Stomach (tissue), 8 donors: ENCODE measurements at regions not wholly inside any gene's neighbourhood (a gene's known extent, or its start where the extent isn't known, plus 50 kb on each side); places are given as distances from the start of the nearest gene placed in this dataset.

Experiments
- DNase-seq, 2 donors: peaks; one replicate each; pipeline versions ENCODE4 v3.0.0 to v3.0.0-alpha.2; 2013 to 2019
- H3K27ac ChIP-seq, 5 donors: fragments of 200-600 bp in 4 of 5; sonication (generic) in 4 of 5; one replicate each; pipeline ENCODE4 v1.5.1; 2013 to 2019; ENCODE audit warnings: mild to moderate bottlenecking in 1 of 5, moderate library complexity in 1 of 5
- H3K27me3 ChIP-seq, 3 donors: fragments of 200-600 bp; sonication (generic); one replicate each; pipeline ENCODE4 v1.5.1; 2017 to 2019; ENCODE audit warnings: mixed run types in 1 of 3
- H3K36me3 ChIP-seq, 4 donors: fragments of 200-600 bp; sonication (generic); 1 replicate in 3 of 4; 2 replicates in 1 of 4; pipeline ENCODE4 v1.5.1; 2016 to 2019
- H3K4me1 ChIP-seq, 4 donors: fragments of 200-600 bp; sonication (generic); one replicate each; pipeline ENCODE4 v1.5.1; 2016 to 2019
- H3K4me3 ChIP-seq, 4 donors: fragments of 200-600 bp; sonication (generic) in 3 of 4; one replicate each; pipeline ENCODE4 v1.5.1; 2016 to 2019; ENCODE audit warnings: mild to moderate bottlenecking in 1 of 4
- H3K9me3 ChIP-seq, 4 donors: fragments of 200-600 bp; sonication (generic); one replicate each; pipeline ENCODE4 v1.5.1; 2016 to 2019
- EP300 ChIP-seq: sonication (generic); formaldehyde crosslinking; IDR thresholded peaks from one replicate; pipeline ENCODE4 v1.6.1; 2017; ENCODE audit warnings: antibody characterized with exemption
- POLR2A ChIP-seq, 4 donors: fragments of 450-650 bp; IDR thresholded peaks; one replicate each; pipeline ENCODE4 v1.6.1; 2016; ENCODE audit warnings: antibody characterized with exemption in 4 of 4, control low read depth in 2 of 4, mild to moderate bottlenecking in 1 of 4, moderate library complexity in 1 of 4
- POLR2AphosphoS5 ChIP-seq, 3 donors: sonication (generic); formaldehyde crosslinking; IDR thresholded peaks; one replicate each; pipeline ENCODE4 v1.6.1; 2016; ENCODE audit warnings: antibody characterized with exemption in 3 of 3
- WGBS, 5 donors: extraction: QIAGEN DNeasy Blood & Tissue Kit in 3 of 5; methylation state at CpG; one replicate each; pipeline versions ENCODE4 v1.1.5 to v1.1.7; 2013 to 2018; 5-methylcytosine and 5-hydroxymethylcytosine counted together
- intact Hi-C: fragments of 100-400 bp; cut with DNase I; formaldehyde crosslinking; loops from one replicate; pipeline ENCODE4 v1.15.1; 2023; ENCODE audit warnings: low total_unique reads
- TF ChIP-seq, protein P1 (sequence below), 7 experiments: fragments of 450-650 bp in 4 of 7; fragments of 200-600 bp in 3 of 7; sonication (generic) in 3 of 7; IDR thresholded peaks; one replicate each; pipeline ENCODE4 v1.5.1; 2016 to 2019; ENCODE audit warnings: antibody characterized with exemption in 7 of 7, control low read depth in 2 of 7, mild to moderate bottlenecking in 1 of 7
- donor health status: healthy with polysubstance abuse.
- donor health status: Bipolar disorder and iron deficiency.
- donor health status: healthy.

DNA sequence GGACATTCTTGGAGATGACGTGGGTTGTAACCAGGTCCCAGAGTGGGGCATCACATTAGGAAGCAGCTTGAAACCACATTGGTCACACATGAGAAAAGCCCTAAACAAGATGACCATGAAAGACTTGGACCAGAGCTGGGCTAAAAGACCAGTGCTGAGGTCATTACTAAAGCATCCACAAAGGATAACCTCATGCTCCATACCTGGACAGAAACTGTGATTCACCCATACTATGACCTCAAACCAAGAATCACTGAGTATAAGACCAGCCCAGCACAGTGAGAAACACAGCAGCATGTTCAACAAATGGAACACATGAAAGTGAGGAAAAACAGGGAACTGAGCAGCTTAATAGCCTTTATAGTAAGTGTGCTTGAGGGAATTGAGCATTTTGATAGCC lies 635.5 kb upstream of the NETO1 start:
- Histone ChIP-seq H3K27me3 (no peaks in the 10 kb centered on the region), H3K4me3 (no peak overlapping the region), H3K4me1 (no peaks in the 10 kb centered on the region), H3K36me3 (no peaks in the 10 kb centered on the region), H3K27ac (no peak overlapping the region), H3K9me3 (no peaks in the 10 kb centered on the region)
- intact Hi-C loops = no loop called here
- TF ChIP-seq POLR2A (IDR thresholded peaks at IDR 0.05) (no peak), POLR2AphosphoS5 (IDR thresholded peaks at IDR 0.05) (no peak), EP300 (no peak)
- TF ChIP-seq, protein P1, sequence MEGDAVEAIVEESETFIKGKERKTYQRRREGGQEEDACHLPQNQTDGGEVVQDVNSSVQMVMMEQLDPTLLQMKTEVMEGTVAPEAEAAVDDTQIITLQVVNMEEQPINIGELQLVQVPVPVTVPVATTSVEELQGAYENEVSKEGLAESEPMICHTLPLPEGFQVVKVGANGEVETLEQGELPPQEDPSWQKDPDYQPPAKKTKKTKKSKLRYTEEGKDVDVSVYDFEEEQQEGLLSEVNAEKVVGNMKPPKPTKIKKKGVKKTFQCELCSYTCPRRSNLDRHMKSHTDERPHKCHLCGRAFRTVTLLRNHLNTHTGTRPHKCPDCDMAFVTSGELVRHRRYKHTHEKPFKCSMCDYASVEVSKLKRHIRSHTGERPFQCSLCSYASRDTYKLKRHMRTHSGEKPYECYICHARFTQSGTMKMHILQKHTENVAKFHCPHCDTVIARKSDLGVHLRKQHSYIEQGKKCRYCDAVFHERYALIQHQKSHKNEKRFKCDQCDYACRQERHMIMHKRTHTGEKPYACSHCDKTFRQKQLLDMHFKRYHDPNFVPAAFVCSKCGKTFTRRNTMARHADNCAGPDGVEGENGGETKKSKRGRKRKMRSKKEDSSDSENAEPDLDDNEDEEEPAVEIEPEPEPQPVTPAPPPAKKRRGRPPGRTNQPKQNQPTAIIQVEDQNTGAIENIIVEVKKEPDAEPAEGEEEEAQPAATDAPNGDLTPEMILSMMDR (IDR thresholded peaks at IDR 0.05) = no peak
- WGBS, 5 donors = 0% methylated on average over 1 of the region's 1 CpG
- DNase-seq = no peak

DNA sequence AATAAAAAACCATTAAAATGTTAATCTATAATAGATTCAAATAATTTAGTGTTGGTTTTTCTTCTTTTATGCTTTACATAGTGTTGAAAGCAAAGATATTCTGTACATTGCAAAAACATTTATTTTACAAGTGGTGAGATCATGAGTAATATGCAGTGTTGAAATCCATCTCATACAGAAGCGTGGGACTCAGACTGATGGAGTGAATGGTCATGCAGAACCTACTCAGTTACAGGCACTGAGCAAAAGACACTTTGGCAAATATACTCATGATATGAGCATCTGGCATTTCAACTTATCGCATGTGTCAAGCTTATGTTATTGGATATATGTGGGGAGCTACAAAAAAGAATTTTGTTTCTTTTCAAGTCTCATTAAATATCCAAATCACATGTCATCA lies 620.2 kb upstream of the NETO1 start:
- Histone ChIP-seq H3K9me3 (no peaks in the 10 kb centered on the region), H3K36me3 (no peaks in the 10 kb centered on the region), H3K4me1 (no peaks in the 10 kb centered on the region), H3K27me3 (no peaks in the 10 kb centered on the region), H3K27ac (no peak overlapping the region), H3K4me3 (no peak overlapping the region)
- DNase-seq = no peak
- TF ChIP-seq POLR2AphosphoS5 (IDR thresholded peaks at IDR 0.05) (no peak), POLR2A (IDR thresholded peaks at IDR 0.05) (no peak), EP300 (no peak)
- TF ChIP-seq, protein P1 (IDR thresholded peaks at IDR 0.05) = no peak
- intact Hi-C loops = no loop called here
- 79 to 94% (median 86%) methylated on average over 2 of the region's 2 CpGs for WGBS, 5 donors

DNA sequence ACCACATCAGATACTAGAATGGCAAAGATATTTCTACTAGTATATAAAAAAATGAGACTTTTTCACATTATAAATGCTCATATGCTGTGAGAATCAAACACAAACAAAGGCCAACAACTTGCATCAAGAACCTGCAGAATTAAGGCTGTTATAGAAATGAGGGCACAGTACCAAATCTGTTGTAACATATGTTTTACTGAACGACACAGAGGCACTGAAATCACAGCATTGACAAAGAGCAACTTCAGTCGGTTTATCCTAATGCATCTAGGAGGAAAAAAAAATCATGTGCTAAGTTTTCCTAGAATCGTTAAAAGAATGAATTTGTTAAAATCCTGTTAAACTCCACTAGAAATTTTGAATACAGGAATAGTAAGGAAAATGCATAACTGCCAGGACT lies 617.4 kb upstream of the NETO1 start:
- 53 to 61% (median 59%) methylated on average over 3 of the region's 3 CpGs for WGBS, 5 donors
- intact Hi-C loops = no loop called here
- no peak for DNase-seq

DNA sequence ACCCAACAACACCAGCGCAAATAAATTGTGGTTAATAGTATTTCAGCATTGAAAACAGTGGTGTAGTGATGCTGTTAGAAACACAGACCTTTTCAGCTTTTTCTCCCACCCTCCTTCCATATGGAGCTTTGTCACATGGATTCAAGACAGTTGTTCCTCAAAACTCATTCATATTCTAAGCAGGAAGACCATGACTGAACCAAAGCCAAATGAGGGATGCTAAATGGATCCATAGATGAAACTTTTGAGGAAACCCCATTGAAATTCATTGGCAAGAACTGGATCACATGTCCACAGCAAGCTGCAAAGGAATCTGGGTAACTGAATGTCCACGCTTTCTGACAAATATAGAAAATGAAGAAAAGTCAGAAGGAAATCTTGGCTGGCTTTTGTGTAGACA lies 615.1 kb upstream of the NETO1 start:
- intact Hi-C loops = no loop called here
- WGBS, 5 donors = 87 to 94% (median 92%) methylated on average over 2 of the region's 2 CpGs
- no peak overlapping the region for H3K27ac ChIP-seq
- TF ChIP-seq, protein P1 (IDR thresholded peaks at IDR 0.05) = no peak
- no peak for TF ChIP-seq POLR2A (IDR thresholded peaks at IDR 0.05)
- TF ChIP-seq EP300 = no peak
- TF ChIP-seq POLR2AphosphoS5 (IDR thresholded peaks at IDR 0.05) = no peak
- H3K9me3 ChIP-seq = peaks cover 0 to 3% (median 0%) of the 10 kb centered on the region in 4 donors
- no peaks in the 10 kb centered on the region for H3K36me3 ChIP-seq
- no peaks in the 10 kb centered on the region for H3K27me3 ChIP-seq
- no peak overlapping the region for H3K4me3 ChIP-seq
- no peak for DNase-seq
- no peaks in the 10 kb centered on the region for H3K4me1 ChIP-seq

More for the DNA sequence above, 617.4 kb upstream of the NETO1 start:
- no peaks in the 10 kb centered on the region for H3K9me3 ChIP-seq
- H3K4me3 ChIP-seq = no peak overlapping the region
- TF ChIP-seq EP300 (no peak), POLR2AphosphoS5 (IDR thresholded peaks at IDR 0.05) (no peak), POLR2A (IDR thresholded peaks at IDR 0.05) (no peak)
- TF ChIP-seq, protein P1 (IDR thresholded peaks at IDR 0.05) = no peak
- H3K36me3 ChIP-seq = no peaks in the 10 kb centered on the region
- no peaks in the 10 kb centered on the region for H3K27me3 ChIP-seq
- no peak overlapping the region for H3K27ac ChIP-seq
- H3K4me1 ChIP-seq = no peaks in the 10 kb centered on the region
